Type B pancreatic cell (in vitro differentiated cells): ENCODE measurements at regions not wholly inside any gene's neighbourhood (a gene's known extent, or its start where the extent isn't known, plus 50 kb on each side); places are given as distances from the start of the nearest gene placed in this dataset.

Experiments used
- DNase-seq: peaks from one replicate; pipeline ENCODE4 v3.0.0; 2021; ENCODE audit warnings: mixed read lengths; ENCODE audit not compliant: unreplicated experiment; ENCODE audit errors: extremely low spot score
- H3K27ac Mint-ChIP-seq: 2 replicates; pipeline ENCODE4 v1.8.0; 2021; ENCODE audit warnings: mild to moderate bottlenecking, mixed read lengths
- H3K27me3 Mint-ChIP-seq: 2 replicates; pipeline ENCODE4 v1.8.0; 2021; ENCODE audit warnings: mixed read lengths
- H3K36me3 Mint-ChIP-seq: 2 replicates; pipeline ENCODE4 v1.8.0; 2021; ENCODE audit warnings: mixed read lengths
- H3K4me1 Mint-ChIP-seq: one replicate; pipeline ENCODE4 v1.8.0; 2021; ENCODE audit warnings: mixed read lengths; ENCODE audit not compliant: unreplicated experiment
- H3K4me3 Mint-ChIP-seq: 2 replicates; pipeline ENCODE4 v1.8.0; 2021; ENCODE audit warnings: mild to moderate bottlenecking, mixed read lengths
- H3K9me3 Mint-ChIP-seq: 2 replicates; pipeline ENCODE4 v1.8.0; 2021; ENCODE audit warnings: mixed read lengths
- CTCF ChIP-seq: fragments of 200-600 bp; sonication (generic); conservative IDR thresholded peaks from 2 replicates; pipeline ENCODE4 v1.5.0; 2021; ENCODE audit warnings: antibody characterized with exemption, mild to moderate bottlenecking

GRCh38 chr5:27377626-27378025 lies 339.2 kb upstream of the CDH9 start:
- no peak overlapping the region for H3K27ac Mint-ChIP-seq
- H3K27me3 Mint-ChIP-seq, result no peaks in the 10 kb centered on the region
- no peaks in the 10 kb centered on the region for H3K36me3 Mint-ChIP-seq
- TF ChIP-seq CTCF, result no peak
- no peak overlapping the region for H3K4me3 Mint-ChIP-seq
- H3K4me1 Mint-ChIP-seq, result no peaks in the 10 kb centered on the region
- no peaks in the 10 kb centered on the region for H3K9me3 Mint-ChIP-seq
- DNase-seq, result no peak

GRCh38 chr5:27353970-27354369 lies 315.6 kb upstream of the CDH9 start:
- H3K27ac Mint-ChIP-seq, result no peak overlapping the region
- no peaks in the 10 kb centered on the region for H3K9me3 Mint-ChIP-seq
- DNase-seq, result no peak
- no peak for TF ChIP-seq CTCF
- no peaks in the 10 kb centered on the region for H3K27me3 Mint-ChIP-seq
- no peak overlapping the region for H3K4me3 Mint-ChIP-seq
- no peaks in the 10 kb centered on the region for H3K4me1 Mint-ChIP-seq
- H3K36me3 Mint-ChIP-seq, result no peaks in the 10 kb centered on the region

- Mint-ChIP-seq H3K9me3 (no peaks in the 10 kb centered on the region), H3K4me1 (no peaks in the 10 kb centered on the region), H3K27me3 (no peaks in the 10 kb centered on the region), H3K4me3 (no peak overlapping the region), H3K27ac (no peak overlapping the region), H3K36me3 (no peaks in the 10 kb centered on the region)
- no peak for TF ChIP-seq CTCF
- DNase-seq, result no peak
These were observed 315.2 kb upstream of the CDH9 start for GRCh38 chr5:27353540-27353939.

GRCh38 chr5:27341342-27341741 lies 303.0 kb upstream of the CDH9 start:
- H3K36me3 Mint-ChIP-seq, result no peaks in the 10 kb centered on the region
- no peak overlapping the region for H3K4me3 Mint-ChIP-seq
- H3K27ac Mint-ChIP-seq, result no peak overlapping the region
- peaks cover 3% of the 10 kb centered on the region for H3K27me3 Mint-ChIP-seq
- H3K9me3 Mint-ChIP-seq, result peaks cover 4% of the 10 kb centered on the region
- no peaks in the 10 kb centered on the region for H3K4me1 Mint-ChIP-seq
- no peak for TF ChIP-seq CTCF
- no peak for DNase-seq

GRCh38 chr5:27336817-27337216 lies 298.4 kb upstream of the CDH9 start:
- H3K27me3 Mint-ChIP-seq, result peaks cover 3% of the 10 kb centered on the region
- no peak for DNase-seq
- H3K9me3 Mint-ChIP-seq, result peaks cover 4% of the 10 kb centered on the region
- H3K27ac Mint-ChIP-seq, result no peak overlapping the region
- no peaks in the 10 kb centered on the region for H3K4me1 Mint-ChIP-seq
- H3K36me3 Mint-ChIP-seq, result no peaks in the 10 kb centered on the region
- no peak overlapping the region for H3K4me3 Mint-ChIP-seq
- TF ChIP-seq CTCF, result no peak

- no peak for TF ChIP-seq CTCF
- H3K9me3 Mint-ChIP-seq, result no peaks in the 10 kb centered on the region
- no peak overlapping the region for H3K27ac Mint-ChIP-seq
- H3K27me3 Mint-ChIP-seq, result peaks cover 6% of the 10 kb centered on the region
- no peak for DNase-seq
- no peak overlapping the region for H3K4me3 Mint-ChIP-seq
- no peaks in the 10 kb centered on the region for H3K4me1 Mint-ChIP-seq
- no peaks in the 10 kb centered on the region for H3K36me3 Mint-ChIP-seq
These were observed 290.1 kb upstream of the CDH9 start for GRCh38 chr5:27328480-27328879.
